Fibroblast of lung (primary cell): ENCODE measurements at regions not wholly inside any gene's neighbourhood (a gene's known extent, or its start where the extent isn't known, plus 50 kb on each side); places are given as distances from the start of the nearest gene placed in this dataset.

Experiments used
- DNase-seq, 2 donors: peaks; one replicate each; pipeline versions ENCODE4 v3.0.0 to v3.0.0-alpha.2; 2010; ENCODE audit warnings: low read depth in 2 of 2
- H2AFZ ChIP-seq: 2 replicates; pipeline ENCODE4 v1.5.1; 2012; ENCODE audit warnings: low read length, control low read depth, inconsistent platforms
- H3K27ac ChIP-seq: 2 replicates; pipeline ENCODE4 v1.5.1; 2011; ENCODE audit warnings: low read length, control low read depth; ENCODE audit not compliant: insufficient read depth
- H3K27me3 ChIP-seq: 2 replicates; pipeline ENCODE4 v1.5.1; 2011; ENCODE audit warnings: mild to moderate bottlenecking, low read length; ENCODE audit not compliant: control insufficient read depth, insufficient read depth
- H3K36me3 ChIP-seq: 2 replicates; pipeline ENCODE4 v1.5.1; 2011; ENCODE audit warnings: low read length; ENCODE audit not compliant: control insufficient read depth, insufficient read depth
- H3K4me1 ChIP-seq: 2 replicates; pipeline ENCODE4 v1.5.1; 2011; ENCODE audit warnings: low read length; ENCODE audit not compliant: control insufficient read depth, insufficient read depth; ENCODE audit errors: extremely low read depth
- H3K4me2 ChIP-seq: 2 replicates; pipeline ENCODE4 v1.5.1; 2011; ENCODE audit warnings: low read length, control low read depth; ENCODE audit not compliant: insufficient read depth; ENCODE audit errors: extremely low read depth
- H3K4me3 ChIP-seq, 4 experiments: fragments of 200-600 bp in 1 of 4; sonication (generic) in 1 of 4; replicated peaks in 1 of 4; 2 replicates each; pipeline ENCODE4 v1.5.1; 2011 to 2016; ENCODE audit warnings: low read length in 4 of 4, low read depth in 3 of 4, mild to moderate bottlenecking in 3 of 4, control low read depth in 2 of 4, inconsistent platforms in 1 of 4, mixed read lengths in 1 of 4; ENCODE audit not compliant: insufficient read depth in 1 of 4; ENCODE audit errors: control extremely low read depth in 1 of 4
- H3K79me2 ChIP-seq: 2 replicates; pipeline ENCODE4 v1.5.1; 2012; ENCODE audit warnings: mild to moderate bottlenecking, low read length, inconsistent platforms; ENCODE audit not compliant: control insufficient read depth, insufficient read depth
- H3K9ac ChIP-seq: 2 replicates; pipeline ENCODE4 v1.5.1; 2011; ENCODE audit warnings: mild to moderate bottlenecking, low read length, control low read depth; ENCODE audit not compliant: insufficient read depth
- H3K9me3 ChIP-seq: 2 replicates; pipeline ENCODE4 v1.5.1; 2012; ENCODE audit warnings: low read depth, low read length; ENCODE audit not compliant: control insufficient read depth, insufficient read depth
- H4K20me1 ChIP-seq: 2 replicates; pipeline ENCODE4 v1.5.1; 2011; ENCODE audit warnings: low read length; ENCODE audit not compliant: control insufficient read depth, insufficient read depth; ENCODE audit errors: extremely low read depth
- CTCF ChIP-seq, 2 donors: IDR thresholded peaks in 1 of 2; conservative IDR thresholded peaks in 1 of 2; 1 replicate in 1 of 2; 2 replicates in 1 of 2; pipeline ENCODE4 v1.5.1; 2011 to 2012; ENCODE audit warnings: low read length in 2 of 2, control low read depth in 1 of 2, inconsistent platforms in 1 of 2, low read depth in 1 of 2, mild to moderate bottlenecking in 1 of 2
- EZH2 ChIP-seq: IDR thresholded peaks from 2 replicates; pipeline ENCODE4 v1.5.1; 2012; ENCODE audit warnings: low read length, control low read depth, mild to moderate bottlenecking; ENCODE audit errors: missing control alignments

GRCh38 chr22:22740560-22741276 lies 96.3 kb downstream of the GGTLC2 start:
- TF ChIP-seq EZH2 (no peak), CTCF (conservative IDR thresholded peaks at IDR 0.05 in 1 of 2, IDR thresholded peaks at IDR 0.05 in 1 of 2; ENCODE audit: low read depth in 1 of 2, low read length in 2 of 2) (no peak)
- Histone ChIP-seq H3K27ac (no peak overlapping the region), H3K4me1 (no peaks in the 10 kb centered on the region), H3K9ac (no peak overlapping the region), H3K9me3 (no peaks in the 10 kb centered on the region), H2AFZ (no peak overlapping the region), H3K4me2 (no peak overlapping the region), H4K20me1 (no peaks in the 10 kb centered on the region), H3K27me3 (peaks cover 3% of the 10 kb centered on the region), H3K79me2 (no peaks in the 10 kb centered on the region), H3K4me3 (no peak overlapping the region), H3K36me3 (no peaks in the 10 kb centered on the region)
- no peak for DNase-seq

GRCh38 chr22:22741843-22742242 lies 97.4 kb downstream of the GGTLC2 start:
- H3K79me2 ChIP-seq, result no peaks in the 10 kb centered on the region

GRCh38 chr22:22742641-22743040 lies 98.2 kb downstream of the GGTLC2 start:
- H2AFZ ChIP-seq, result no peak overlapping the region
- no peak overlapping the region for H3K9ac ChIP-seq
- no peak for DNase-seq
- no peaks in the 10 kb centered on the region for H3K9me3 ChIP-seq
- H3K36me3 ChIP-seq, result no peaks in the 10 kb centered on the region
- no peaks in the 10 kb centered on the region for H3K4me1 ChIP-seq
- no peaks in the 10 kb centered on the region for H3K79me2 ChIP-seq
- TF ChIP-seq EZH2 (no peak), CTCF (conservative IDR thresholded peaks at IDR 0.05 in 1 of 2, IDR thresholded peaks at IDR 0.05 in 1 of 2; ENCODE audit: low read depth in 1 of 2, low read length in 2 of 2) (no peak)
- no peak overlapping the region for H3K27ac ChIP-seq
- H4K20me1 ChIP-seq, result no peaks in the 10 kb centered on the region
- H3K4me3 ChIP-seq, result no peak overlapping the region
- H3K27me3 ChIP-seq, result peaks cover 3% of the 10 kb centered on the region
- no peak overlapping the region for H3K4me2 ChIP-seq

More at GRCh38 chr22:22741843-22742242, 97.4 kb downstream of the GGTLC2 start:
- DNase-seq, result no peak
- Histone ChIP-seq H3K27ac (no peak overlapping the region), H3K9ac (no peak overlapping the region), H4K20me1 (no peaks in the 10 kb centered on the region), H3K4me1 (no peaks in the 10 kb centered on the region), H3K4me2 (no peak overlapping the region), H3K9me3 (no peaks in the 10 kb centered on the region), H3K27me3 (peaks cover 3% of the 10 kb centered on the region), H3K4me3 (no peak overlapping the region), H3K36me3 (no peaks in the 10 kb centered on the region), H2AFZ (no peak overlapping the region)
- no peak for TF ChIP-seq EZH2
